ENCODE measurements at regions not wholly inside any gene's neighbourhood (a gene's known extent, or its start where the extent isn't known, plus 50 kb on each side); places are given as distances from the start of the nearest gene placed in this dataset.

DNA sequence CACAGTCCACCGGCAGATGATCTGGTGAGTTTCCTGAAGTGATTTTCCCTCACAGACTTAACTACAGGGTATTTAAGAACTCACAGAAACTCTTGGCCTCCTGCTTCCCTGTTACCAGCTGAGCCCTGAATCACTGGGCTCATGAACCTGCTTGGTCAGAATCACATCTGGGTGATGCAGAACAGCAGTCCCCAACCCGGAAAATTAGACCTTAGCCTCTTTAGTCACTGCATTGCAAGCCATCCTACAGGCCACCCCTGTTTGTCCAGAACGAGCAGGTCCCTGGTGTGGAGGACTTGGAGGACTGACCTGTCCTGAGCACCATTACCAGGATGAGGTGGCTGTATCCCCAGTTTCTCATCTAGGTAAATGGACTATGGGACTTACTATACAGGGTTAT lies 539.2 kb downstream of the TNS3 start (continued):
- TF ChIP-seq, protein P1, sequence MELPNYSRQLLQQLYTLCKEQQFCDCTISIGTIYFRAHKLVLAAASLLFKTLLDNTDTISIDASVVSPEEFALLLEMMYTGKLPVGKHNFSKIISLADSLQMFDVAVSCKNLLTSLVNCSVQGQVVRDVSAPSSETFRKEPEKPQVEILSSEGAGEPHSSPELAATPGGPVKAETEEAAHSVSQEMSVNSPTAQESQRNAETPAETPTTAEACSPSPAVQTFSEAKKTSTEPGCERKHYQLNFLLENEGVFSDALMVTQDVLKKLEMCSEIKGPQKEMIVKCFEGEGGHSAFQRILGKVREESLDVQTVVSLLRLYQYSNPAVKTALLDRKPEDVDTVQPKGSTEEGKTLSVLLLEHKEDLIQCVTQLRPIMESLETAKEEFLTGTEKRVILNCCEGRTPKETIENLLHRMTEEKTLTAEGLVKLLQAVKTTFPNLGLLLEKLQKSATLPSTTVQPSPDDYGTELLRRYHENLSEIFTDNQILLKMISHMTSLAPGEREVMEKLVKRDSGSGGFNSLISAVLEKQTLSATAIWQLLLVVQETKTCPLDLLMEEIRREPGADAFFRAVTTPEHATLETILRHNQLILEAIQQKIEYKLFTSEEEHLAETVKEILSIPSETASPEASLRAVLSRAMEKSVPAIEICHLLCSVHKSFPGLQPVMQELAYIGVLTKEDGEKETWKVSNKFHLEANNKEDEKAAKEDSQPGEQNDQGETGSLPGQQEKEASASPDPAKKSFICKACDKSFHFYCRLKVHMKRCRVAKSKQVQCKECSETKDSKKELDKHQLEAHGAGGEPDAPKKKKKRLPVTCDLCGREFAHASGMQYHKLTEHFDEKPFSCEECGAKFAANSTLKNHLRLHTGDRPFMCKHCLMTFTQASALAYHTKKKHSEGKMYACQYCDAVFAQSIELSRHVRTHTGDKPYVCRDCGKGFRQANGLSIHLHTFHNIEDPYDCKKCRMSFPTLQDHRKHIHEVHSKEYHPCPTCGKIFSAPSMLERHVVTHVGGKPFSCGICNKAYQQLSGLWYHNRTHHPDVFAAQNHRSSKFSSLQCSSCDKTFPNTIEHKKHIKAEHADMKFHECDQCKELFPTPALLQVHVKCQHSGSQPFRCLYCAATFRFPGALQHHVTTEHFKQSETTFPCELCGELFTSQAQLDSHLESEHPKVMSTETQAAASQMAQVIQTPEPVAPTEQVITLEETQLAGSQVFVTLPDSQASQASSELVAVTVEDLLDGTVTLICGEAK (IDR thresholded peaks at IDR 0.05; ENCODE audit: borderline replicate concordance), result no peak

DNA sequence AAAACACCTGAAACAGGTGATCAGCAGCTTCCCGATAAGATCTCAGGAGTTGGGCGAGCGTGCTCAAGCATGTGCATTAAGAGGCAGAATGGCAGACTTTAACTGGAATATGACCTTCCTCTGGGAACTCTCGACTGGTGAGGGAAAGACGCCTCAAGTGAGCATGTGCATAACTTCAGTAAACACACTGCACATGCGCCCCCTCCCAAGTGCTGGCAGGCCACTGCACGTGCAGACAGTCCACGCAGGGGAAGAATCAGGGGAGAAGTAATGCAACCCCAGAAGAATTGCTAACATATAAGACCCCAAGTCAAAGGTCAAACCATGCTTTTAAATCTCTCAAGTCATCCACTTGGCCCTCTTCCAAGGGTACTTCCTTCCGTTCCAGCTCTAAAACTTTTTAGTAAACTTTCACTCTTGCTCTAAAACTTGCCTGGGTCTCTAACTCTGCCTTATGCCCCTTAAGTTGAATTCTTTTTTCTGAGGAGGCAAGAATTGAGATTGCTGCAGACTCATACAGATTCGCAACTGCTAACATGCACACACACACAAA lies 541.0 kb downstream of the TNS3 start:
- ATAC-seq (no peak), DNase-seq (ENCODE audit: low read depth, low spot score) (no peak), FAIRE-seq (no peak)
- CTCF ChIA-PET, result no interaction called here
- no peaks in the 10 kb centered on the region for H4K20me1 ChIP-seq (ENCODE audit: control insufficient read depth, insufficient read depth)
- POLR2A ChIA-PET, result no interaction called here
- in situ Hi-C loops (cut with MboI), result no loop called here
- no peaks in the 10 kb centered on the region for H3K4me1 ChIP-seq (ENCODE audit: control insufficient read depth, insufficient read depth, low read length)
- intact Hi-C loops (cut with micrococcal nuclease; ENCODE audit: unreplicated experiment), result no loop called here
- H3K9me3 ChIP-seq (replicated peaks; ENCODE audit: control insufficient read depth, insufficient read depth, low read length), result no peaks in the 10 kb centered on the region
- H3K79me2 ChIP-seq (ENCODE audit: control insufficient read depth, insufficient read depth, low read length), result no peaks in the 10 kb centered on the region
- H3K9ac ChIP-seq (ENCODE audit: control insufficient read depth, insufficient read depth, low read length), result no peak overlapping the region
- TF ChIP-seq PAX8 (IDR thresholded peaks at IDR 0.05) (no peak), DPF2 (IDR thresholded peaks at IDR 0.05) (no peak)
- TF ChIP-seq, protein P2, sequence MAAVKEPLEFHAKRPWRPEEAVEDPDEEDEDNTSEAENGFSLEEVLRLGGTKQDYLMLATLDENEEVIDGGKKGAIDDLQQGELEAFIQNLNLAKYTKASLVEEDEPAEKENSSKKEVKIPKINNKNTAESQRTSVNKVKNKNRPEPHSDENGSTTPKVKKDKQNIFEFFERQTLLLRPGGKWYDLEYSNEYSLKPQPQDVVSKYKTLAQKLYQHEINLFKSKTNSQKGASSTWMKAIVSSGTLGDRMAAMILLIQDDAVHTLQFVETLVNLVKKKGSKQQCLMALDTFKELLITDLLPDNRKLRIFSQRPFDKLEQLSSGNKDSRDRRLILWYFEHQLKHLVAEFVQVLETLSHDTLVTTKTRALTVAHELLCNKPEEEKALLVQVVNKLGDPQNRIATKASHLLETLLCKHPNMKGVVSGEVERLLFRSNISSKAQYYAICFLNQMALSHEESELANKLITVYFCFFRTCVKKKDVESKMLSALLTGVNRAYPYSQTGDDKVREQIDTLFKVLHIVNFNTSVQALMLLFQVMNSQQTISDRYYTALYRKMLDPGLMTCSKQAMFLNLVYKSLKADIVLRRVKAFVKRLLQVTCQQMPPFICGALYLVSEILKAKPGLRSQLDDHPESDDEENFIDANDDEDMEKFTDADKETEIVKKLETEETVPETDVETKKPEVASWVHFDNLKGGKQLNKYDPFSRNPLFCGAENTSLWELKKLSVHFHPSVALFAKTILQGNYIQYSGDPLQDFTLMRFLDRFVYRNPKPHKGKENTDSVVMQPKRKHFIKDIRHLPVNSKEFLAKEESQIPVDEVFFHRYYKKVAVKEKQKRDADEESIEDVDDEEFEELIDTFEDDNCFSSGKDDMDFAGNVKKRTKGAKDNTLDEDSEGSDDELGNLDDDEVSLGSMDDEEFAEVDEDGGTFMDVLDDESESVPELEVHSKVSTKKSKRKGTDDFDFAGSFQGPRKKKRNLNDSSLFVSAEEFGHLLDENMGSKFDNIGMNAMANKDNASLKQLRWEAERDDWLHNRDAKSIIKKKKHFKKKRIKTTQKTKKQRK (IDR thresholded peaks at IDR 0.05; ENCODE audit: low read depth, low read length), result no peak
- no TSS peak for BruUV-seq (replicated peaks)
- H3K4me3 ChIP-seq, result no peak overlapping the region
- SMC1A ChIA-PET (ENCODE audit: uncharacterized antibody, unreplicated experiment), result no interaction called here
- no peaks in the 10 kb centered on the region; a peak in 1 of 4 replicates for H3K27me3 ChIP-seq (replicated peaks in 1 of 2; ENCODE audit: control insufficient read depth in 2 of 2, insufficient read depth in 2 of 2, low read length in 1 of 2)
- WGBS (ENCODE audit: insufficient coverage, insufficient replicate concordance, low lambda C conversion rate, missing lambda C conversion rate), result 34% methylated on average over 10 of the region's 10 CpGs
- RAD21 ChIA-PET (ENCODE audit: unreplicated experiment), result no interaction called here
- no peaks in the 10 kb centered on the region for H3K36me3 ChIP-seq (ENCODE audit: control insufficient read depth in 2 of 2, insufficient read depth in 2 of 2, low read length in 1 of 2)
- no peak overlapping the region for H3K4me2 ChIP-seq (ENCODE audit: control insufficient read depth, insufficient read depth)
- no peak overlapping the region for H3K27ac ChIP-seq (ENCODE audit: control insufficient read depth, insufficient read depth)
- H2AFZ ChIP-seq (ENCODE audit: control insufficient read depth, low read depth, low read length), result no peak overlapping the region
